Nephron (organoid): ENCODE measurements at regions not wholly inside any gene's neighbourhood (a gene's known extent, or its start where the extent isn't known, plus 50 kb on each side); places are given as distances from the start of the nearest gene placed in this dataset.

Experiments
- H3K27ac Mint-ChIP-seq, 3 experiments: 2 replicates each; pipeline ENCODE4 v1.8.0; 2020; ENCODE audit warnings: mixed read lengths in 3 of 3, mild to moderate bottlenecking in 2 of 3, moderate library complexity in 1 of 3
- H3K27me3 Mint-ChIP-seq: 2 replicates; pipeline ENCODE4 v1.8.0; 2021; ENCODE audit warnings: low read depth, mild to moderate bottlenecking, moderate library complexity, mixed read lengths
- H3K36me3 Mint-ChIP-seq: 2 replicates; pipeline ENCODE4 v1.8.0; 2020; ENCODE audit warnings: low read depth, mixed read lengths
- H3K4me1 Mint-ChIP-seq: 2 replicates; pipeline ENCODE4 v1.8.0; 2020; ENCODE audit warnings: mixed read lengths
- H3K4me3 Mint-ChIP-seq, 3 experiments: 2 replicates each; pipeline ENCODE4 v1.8.0; 2020; ENCODE audit warnings: mild to moderate bottlenecking in 3 of 3, mixed read lengths in 3 of 3, moderate library complexity in 2 of 3
- H3K9me3 Mint-ChIP-seq: 2 replicates; pipeline ENCODE4 v1.8.0; 2020; ENCODE audit warnings: mixed read lengths
- CTCF ChIP-seq, 3 experiments: fragments of 200-600 bp; sonication (generic); IDR thresholded peaks; one replicate each; pipeline ENCODE4 v1.5.0; 2021; ENCODE audit warnings: antibody characterized with exemption in 3 of 3; ENCODE audit not compliant: unreplicated experiment in 3 of 3

- H3K27me3 Mint-ChIP-seq: peaks cover 4% of the 10 kb centered on the region
- peaks cover 6% of the 10 kb centered on the region for H3K9me3 Mint-ChIP-seq
- H3K4me1 Mint-ChIP-seq: no peaks in the 10 kb centered on the region
- no peaks in the 10 kb centered on the region for H3K36me3 Mint-ChIP-seq
- no peak overlapping the region for H3K4me3 Mint-ChIP-seq
- no peak overlapping the region for H3K27ac Mint-ChIP-seq
- no peak for TF ChIP-seq CTCF (IDR thresholded peaks at IDR 0.05; ENCODE audit: unreplicated experiment in 3 of 3)
Measured at GRCh38 chr2:151048331-151049054, 213.2 kb downstream of the RBM43 start.

- Mint-ChIP-seq H3K27me3 (no peaks in the 10 kb centered on the region), H3K9me3 (peaks cover 6% of the 10 kb centered on the region), H3K4me3 (no peak overlapping the region), H3K36me3 (no peaks in the 10 kb centered on the region), H3K27ac (no peak overlapping the region), H3K4me1 (no peaks in the 10 kb centered on the region)
- no peak for TF ChIP-seq CTCF (IDR thresholded peaks at IDR 0.05; ENCODE audit: unreplicated experiment in 3 of 3)
Measured at GRCh38 chr2:151043484-151043883, 218.2 kb downstream of the RBM43 start.

- no peak overlapping the region for H3K27ac Mint-ChIP-seq
- H3K27me3 Mint-ChIP-seq: no peaks in the 10 kb centered on the region
- no peak overlapping the region for H3K4me3 Mint-ChIP-seq
- no peak for TF ChIP-seq CTCF (IDR thresholded peaks at IDR 0.05; ENCODE audit: unreplicated experiment in 3 of 3)
- peaks cover 6% of the 10 kb centered on the region for H3K9me3 Mint-ChIP-seq
- no peaks in the 10 kb centered on the region for H3K36me3 Mint-ChIP-seq
- H3K4me1 Mint-ChIP-seq: no peaks in the 10 kb centered on the region
Measured at GRCh38 chr2:151042964-151043363, 218.7 kb downstream of the RBM43 start.

GRCh38 chr2:151040039-151040438 is 221.6 kb downstream of the RBM43 start:
- no peak overlapping the region for H3K4me3 Mint-ChIP-seq
- no peaks in the 10 kb centered on the region for H3K4me1 Mint-ChIP-seq
- H3K27me3 Mint-ChIP-seq: peaks cover 4% of the 10 kb centered on the region
- no peak overlapping the region for H3K27ac Mint-ChIP-seq
- H3K36me3 Mint-ChIP-seq: no peaks in the 10 kb centered on the region
- TF ChIP-seq CTCF (IDR thresholded peaks at IDR 0.05; ENCODE audit: unreplicated experiment in 3 of 3): no peak
- no peaks in the 10 kb centered on the region for H3K9me3 Mint-ChIP-seq

- no peak for TF ChIP-seq CTCF (IDR thresholded peaks at IDR 0.05; ENCODE audit: unreplicated experiment in 3 of 3)
- H3K9me3 Mint-ChIP-seq: no peaks in the 10 kb centered on the region
- H3K27me3 Mint-ChIP-seq: peaks cover 4% of the 10 kb centered on the region
- H3K4me1 Mint-ChIP-seq: peaks cover 12% of the 10 kb centered on the region
- H3K36me3 Mint-ChIP-seq: peaks cover 3% of the 10 kb centered on the region
- no peak overlapping the region for H3K4me3 Mint-ChIP-seq
- no peak overlapping the region for H3K27ac Mint-ChIP-seq
Measured at GRCh38 chr2:151038516-151038915, 223.1 kb downstream of the RBM43 start.

- no peak for TF ChIP-seq CTCF (IDR thresholded peaks at IDR 0.05; ENCODE audit: unreplicated experiment in 3 of 3)
- Mint-ChIP-seq H3K27ac (no peak overlapping the region), H3K36me3 (peaks cover 3% of the 10 kb centered on the region), H3K4me3 (no peak overlapping the region), H3K9me3 (no peaks in the 10 kb centered on the region), H3K4me1 (peaks cover 22% of the 10 kb centered on the region), H3K27me3 (peaks cover 4% of the 10 kb centered on the region)
Measured at GRCh38 chr2:151037434-151037833, 224.2 kb downstream of the RBM43 start.
